Left kidney (tissue), 1 donor: ENCODE measurements at regions not wholly inside any gene's neighbourhood (a gene's known extent, or its start where the extent isn't known, plus 50 kb on each side); places are given as distances from the start of the nearest gene placed in this dataset.
A peak's percentile ranks its signal among the peaks of the same experiment; 100 is the strongest.

Experiments
- DNase-seq: peaks from one replicate; pipeline ENCODE4 v3.0.0-alpha.2; 2013

DNA sequence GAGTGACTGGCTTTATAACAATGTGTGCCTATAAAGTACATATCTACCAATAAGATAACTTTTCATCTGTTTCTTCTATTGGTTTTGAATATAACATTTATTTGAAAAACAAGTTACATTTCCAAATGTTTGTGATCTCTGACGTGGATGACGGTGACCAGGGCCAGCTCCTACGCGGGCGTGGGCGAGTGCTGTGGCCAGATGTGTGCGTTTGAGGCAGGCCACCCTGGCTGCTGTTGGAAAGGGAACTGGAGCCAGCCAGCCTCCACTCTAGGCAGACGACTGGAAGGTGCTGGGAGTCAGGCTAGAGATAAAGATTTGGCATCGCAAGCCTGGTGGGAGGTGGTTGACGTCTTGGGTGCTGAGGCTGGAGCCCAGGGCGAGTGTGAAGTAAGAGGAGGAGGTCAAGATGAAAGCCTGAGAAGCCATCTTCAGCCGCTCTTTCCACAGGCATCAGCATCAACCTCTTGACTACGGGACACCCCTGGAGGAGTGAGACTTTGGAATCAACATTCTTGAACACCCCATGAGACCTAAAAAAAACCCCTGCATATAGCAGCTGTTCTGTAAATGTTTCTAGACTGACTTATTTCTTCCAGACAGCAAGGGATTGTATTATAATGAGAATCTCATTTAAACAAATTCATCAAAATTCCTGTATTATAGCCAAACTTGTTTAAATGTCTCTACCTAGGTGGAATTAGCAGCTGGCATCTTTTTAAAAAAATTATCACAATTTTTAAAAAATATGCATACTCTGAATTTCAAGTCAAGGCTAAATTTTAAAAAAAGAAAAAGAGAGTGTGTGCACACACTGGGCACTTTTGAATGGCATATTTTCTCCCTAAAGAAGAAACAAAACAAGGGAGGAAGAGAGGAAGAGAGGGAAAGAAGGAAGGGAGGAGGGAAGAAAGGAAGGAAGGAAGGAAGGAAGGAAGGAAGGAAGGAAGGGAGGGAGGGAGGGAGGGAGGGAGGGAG is 112.5 kb upstream of the SLC44A3 start:
- DNase-seq, result no peak

DNA sequence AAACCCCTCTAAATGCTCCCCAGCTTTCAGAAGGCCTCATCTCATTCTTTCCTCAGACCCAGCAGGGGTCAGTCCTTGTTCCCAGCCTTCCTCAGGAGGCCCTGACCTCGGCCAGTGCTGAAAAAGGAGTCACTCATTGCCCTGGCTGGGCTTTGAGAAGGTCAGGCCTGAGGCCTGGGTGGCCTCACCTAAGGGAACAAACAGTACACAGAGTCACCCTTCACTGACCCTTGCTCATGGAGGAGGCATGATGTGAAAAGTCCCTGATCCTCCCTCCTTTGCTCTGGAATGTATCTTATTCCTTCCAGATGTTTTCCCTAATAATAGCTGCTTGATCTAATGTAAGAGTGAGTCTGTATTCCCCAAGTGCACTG is 117.7 kb upstream of the SLC44A3 start:
- no peak for DNase-seq

DNA sequence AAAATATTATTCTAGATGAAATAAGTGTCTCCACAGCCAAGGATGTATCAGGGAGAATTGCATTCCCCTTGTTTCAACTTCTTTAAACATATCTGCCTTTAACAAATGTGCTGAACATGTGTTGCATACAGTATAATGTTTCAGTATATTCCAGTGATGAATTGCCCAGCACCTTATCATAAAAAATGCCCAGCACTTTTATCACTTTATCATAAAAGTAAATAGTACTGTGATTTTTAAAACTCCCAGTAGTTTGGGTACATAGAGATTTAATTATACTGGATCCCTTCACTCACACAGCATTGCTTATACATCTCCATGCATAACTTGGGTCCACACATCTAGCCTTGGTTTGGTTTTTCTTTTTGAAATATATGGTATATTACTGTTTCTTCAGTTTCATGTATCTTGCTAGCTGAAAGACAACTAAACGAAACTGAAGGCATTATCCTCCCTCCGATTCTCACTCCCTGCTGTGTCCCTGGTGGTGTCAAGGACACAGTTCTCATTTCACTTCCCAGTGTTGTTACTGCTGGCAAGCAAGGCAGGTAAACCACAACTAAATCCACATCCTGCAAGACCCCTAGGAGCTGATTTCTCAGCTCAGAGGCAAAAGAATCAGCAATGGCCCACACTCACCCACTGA is 118.2 kb upstream of the SLC44A3 start:
- DNase-seq, result no peak

DNA sequence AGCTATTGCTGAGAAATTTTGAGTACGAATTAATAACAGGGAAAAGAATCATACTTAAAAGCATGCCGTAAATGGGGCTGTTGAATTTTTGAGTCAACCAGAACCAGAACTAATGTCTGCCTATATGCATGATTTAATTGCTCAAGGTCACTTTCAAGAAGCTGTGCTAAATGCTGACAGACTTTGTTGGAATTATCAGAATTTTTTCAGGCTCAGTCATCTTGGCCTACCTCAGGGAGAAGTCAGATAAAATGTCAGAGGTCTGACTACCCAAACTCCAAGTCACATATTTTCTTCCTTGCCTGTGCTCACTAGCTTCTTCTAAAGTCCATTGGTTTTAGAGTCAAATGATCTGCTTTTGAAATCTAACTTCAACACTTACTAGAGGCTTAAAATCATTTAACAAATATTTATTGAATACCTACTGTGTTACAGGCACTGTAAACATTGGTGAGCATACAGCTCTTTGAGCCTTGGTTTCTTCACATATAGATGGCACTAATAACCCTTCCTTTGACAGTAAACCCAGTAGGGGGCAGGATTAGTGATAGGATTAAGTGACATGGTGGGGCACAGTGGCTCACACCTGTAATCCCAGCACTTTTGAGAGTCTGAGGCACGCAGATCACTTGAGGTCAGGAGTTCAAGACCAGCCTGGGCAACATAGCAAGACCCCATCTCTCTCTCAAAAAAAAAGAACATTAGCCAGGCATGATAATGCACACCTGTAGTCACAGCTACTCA is 121.2 kb upstream of the SLC44A3 start:
- DNase-seq, result no peak

DNA sequence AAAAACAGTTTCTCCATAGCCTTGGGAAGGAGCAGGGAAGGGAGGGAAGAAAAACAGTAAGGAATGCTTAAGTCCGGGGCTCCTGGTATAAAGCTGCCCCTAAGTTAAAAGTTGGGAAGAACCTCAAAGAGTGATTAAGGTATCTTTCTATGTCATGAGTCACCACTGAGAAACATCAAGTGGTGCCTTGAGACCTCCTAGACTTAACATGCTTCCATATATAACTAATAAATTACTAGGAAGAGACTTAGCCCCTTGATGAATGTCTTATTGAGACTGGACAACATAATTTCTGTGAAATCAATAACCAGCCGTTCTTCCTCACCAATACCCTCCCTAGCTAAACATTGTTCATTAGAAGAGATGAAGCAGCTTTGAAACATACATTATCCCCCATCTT is 121.8 kb upstream of the SLC44A3 start:
- DNase-seq, result no peak

DNA sequence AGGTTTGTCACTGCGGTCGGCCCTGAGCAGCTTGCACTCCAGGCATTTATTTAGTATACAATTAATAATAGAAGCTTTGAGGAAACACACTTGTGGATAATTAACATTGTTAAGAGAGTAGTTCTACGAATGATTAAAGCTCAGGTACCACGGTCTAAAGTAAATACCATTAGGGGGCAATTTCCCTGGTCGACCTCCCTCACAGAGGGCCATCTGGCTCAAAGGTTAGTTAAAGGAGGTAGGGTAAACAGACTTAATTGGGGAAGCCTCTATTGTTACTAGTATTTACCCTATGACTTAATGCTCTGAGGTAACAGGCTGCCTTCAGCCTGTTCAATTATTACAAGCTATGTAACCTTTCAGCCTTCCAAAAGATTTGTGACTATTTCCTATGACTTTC is 122.3 kb upstream of the SLC44A3 start:
- no peak for DNase-seq

DNA sequence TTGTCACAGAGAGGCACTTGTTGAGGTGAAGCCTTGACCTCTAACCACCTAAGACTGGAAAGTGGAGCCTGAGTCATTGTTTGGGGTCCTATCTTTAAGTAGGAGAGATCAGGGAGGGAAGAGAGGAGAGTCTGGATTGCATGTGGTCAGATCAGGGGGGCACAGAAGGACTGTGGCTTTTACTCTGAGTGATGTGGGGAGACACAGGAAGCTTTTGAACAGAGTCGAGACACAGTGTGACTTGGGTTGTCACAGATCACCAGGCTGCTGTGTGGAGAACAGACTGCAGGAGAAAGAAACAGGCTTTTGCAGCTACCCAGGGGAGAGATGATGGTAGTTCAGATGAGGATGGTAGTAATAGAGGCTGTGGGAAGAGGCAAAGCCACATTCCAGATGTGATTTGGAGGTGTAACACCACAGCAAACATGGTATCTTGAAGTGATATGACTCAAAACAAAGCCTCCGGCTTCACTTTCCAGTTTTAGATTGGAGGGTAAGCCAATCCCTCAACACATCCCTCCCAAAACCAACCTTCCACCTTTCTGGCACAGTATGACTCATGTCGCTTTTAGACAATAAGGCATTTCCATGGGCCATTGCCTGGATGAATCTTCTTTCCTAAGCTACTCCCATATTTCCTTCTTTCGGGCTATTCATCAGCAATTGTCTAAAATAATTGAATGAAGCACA is 125.8 kb upstream of the SLC44A3 start:
- no peak for DNase-seq

DNA sequence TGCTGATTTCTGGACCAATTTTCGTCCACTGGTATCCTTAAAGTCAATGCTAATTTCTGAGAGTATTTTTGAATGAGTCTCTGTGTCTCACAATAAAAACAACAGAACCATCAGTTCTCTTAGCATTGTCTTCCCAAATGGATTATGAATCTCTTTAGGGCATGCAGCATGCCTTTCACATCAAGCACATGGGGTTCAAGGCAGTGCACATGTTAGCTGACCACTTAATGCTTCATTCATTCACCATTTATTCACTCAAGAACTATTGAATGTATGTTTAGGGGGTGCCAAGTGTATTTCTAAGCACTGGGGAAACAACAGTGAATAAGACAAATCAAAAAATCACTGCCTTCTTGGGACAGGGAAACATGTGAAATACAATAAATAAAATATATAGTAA is 126.7 kb upstream of the SLC44A3 start:
- DNase-seq, result no peak

DNA sequence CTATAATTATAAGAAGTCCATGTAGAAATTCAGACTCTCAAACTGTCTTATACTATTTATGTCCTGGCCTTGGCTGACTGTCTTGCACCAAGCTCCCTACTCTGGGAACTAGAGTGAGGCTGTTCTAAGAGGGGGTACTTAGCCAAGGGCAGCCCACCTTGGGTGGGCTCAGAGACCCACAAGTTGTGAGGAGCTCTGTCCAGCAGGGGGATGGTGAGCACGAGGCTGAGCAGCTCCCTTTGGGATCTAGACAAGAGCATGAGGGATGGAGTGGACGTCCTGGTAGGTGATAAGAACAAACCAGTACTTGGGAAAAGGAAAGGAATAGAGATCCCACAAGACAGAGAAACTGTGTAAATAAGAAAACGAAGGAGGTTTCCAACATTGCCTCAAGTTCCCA is 127.1 kb upstream of the SLC44A3 start:
- no peak for DNase-seq

DNA sequence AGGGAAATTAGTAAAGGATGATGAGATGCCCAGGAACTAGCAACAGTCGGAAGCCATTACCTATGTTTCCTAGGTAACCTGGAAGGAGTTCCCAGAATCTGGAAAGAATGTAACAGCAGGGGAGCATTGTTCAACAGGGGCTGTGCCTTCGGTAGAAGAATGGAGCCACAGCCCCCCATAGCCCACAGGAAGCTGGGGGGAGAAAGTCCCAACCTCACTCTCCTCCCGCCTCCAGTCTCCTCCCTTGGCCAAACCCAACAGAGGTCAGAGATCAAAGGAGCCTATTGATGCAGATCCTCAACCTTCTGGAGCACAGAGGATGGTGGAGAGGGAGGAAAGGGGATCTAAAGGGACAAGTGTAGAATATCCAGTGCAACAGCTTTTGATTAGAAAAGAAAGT is 131.5 kb upstream of the SLC44A3 start:
- DNase-seq, result no peak

DNA sequence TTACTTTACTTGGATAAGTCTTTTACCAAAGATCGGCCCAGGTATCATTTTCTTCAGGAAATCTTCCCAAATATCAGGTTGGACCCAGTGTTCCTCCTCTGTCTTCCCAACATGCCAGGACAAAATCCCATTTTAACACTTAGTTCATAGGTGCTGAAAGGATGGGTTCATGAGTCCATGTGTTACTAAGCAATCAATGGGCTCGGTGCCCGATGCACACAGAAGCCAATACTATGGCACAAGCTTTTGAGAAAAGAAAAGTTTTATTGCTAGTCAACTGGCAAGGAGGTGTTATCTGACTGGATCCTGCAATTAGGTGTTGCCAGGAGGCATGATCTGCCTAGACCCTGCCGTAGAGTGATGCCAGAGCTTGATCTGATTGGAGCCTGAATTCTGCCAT is 133.3 kb upstream of the SLC44A3 start:
- DNase-seq, result no peak

DNA sequence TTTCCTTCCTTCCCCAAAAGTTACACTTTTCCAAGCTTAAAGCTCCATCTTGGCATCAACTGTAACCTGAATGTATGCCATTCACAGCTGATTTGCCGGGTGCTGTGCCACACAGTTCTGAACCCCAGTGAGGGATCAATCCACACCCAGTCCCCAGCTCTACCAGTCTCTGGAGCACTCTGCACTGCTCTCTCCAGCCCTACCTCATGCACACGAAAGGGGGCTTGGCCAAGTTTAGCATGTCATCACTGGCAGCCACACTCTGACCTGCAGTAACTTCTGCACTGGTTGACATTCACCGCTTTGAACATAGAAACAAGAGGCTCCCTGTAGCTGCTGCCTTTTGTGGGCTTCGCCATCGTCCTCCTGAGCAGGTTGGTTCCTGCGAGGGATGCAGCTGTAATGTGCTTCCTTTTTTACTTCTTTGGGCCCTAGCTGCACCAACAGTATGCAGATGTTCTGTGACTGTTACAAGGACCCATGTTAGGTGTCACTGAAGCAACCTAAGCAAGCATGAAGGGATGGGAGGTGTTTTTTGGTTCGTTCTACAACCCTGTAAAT is 135.4 kb upstream of the SLC44A3 start:
- DNase-seq, result no peak

DNA sequence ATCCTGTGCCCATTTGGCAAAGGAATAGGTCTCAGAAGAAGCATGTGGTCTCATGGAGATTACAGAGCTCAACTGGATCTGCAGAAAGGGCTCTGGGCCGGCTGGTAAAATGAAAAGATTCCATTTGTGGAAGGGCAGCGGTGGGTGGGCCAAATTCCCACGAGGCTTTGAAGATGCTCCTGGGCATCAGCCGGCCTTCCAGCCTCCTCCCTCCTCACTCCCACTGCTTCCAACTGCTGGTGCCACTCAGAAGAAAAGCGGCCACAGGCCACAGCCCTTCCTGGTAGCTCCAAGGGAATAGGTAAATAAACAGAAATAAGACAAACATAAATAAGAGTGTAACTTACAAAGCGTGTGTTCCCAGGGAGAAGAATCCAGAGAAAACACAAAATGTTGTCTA is 136.3 kb upstream of the SLC44A3 start:
- no peak for DNase-seq

DNA sequence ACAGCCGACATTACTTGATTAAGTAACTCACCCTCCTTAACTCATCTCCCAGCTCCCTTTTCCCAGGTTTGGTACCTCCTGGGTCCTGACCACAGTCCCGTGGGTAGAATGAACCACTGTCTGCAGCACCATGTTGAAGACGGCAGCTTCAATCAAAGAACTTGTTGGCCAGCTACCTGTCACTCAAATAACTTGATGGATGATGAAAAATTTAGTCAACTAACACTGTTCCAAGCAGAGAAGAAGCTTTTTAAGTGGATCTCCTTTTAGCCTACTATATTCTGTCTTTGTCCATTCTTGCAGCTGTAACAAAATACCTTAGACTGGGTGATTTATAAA is 138.4 kb upstream of the F3 start:
- no peak for DNase-seq

DNA sequence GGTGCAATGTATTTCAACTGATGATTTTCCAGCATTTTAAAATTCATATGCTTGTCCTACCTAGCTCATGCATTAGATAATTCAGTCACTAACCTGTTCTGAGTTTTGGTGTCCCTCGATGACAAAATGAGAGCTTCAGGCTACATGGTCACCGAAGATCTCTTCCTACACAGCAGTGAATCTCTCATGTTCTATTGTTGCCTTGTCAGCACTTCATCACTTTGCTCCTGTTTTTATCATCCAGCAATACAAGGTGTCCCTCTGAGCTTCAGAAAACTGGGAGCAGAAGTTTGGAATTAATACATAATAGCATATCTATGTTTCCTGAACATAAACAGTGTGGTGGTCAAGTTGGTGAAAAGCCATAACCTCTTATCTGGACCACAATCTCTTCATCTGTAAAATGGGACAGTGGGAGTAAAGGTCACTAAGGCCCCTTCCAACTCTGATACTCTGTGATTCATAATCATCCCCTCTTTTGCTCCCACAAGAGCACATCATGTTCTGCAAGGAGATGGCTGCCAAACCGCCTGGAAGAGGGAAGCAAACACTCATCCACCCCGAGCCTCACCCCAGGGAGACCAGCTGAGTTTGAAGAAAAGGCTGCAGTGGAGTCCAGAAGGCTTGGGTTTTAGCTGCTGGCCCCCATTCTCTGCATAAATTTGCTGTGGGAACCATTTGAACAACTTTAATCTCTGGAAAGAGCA is 137.9 kb upstream of the F3 start:
- DNase-seq, result no peak

DNA sequence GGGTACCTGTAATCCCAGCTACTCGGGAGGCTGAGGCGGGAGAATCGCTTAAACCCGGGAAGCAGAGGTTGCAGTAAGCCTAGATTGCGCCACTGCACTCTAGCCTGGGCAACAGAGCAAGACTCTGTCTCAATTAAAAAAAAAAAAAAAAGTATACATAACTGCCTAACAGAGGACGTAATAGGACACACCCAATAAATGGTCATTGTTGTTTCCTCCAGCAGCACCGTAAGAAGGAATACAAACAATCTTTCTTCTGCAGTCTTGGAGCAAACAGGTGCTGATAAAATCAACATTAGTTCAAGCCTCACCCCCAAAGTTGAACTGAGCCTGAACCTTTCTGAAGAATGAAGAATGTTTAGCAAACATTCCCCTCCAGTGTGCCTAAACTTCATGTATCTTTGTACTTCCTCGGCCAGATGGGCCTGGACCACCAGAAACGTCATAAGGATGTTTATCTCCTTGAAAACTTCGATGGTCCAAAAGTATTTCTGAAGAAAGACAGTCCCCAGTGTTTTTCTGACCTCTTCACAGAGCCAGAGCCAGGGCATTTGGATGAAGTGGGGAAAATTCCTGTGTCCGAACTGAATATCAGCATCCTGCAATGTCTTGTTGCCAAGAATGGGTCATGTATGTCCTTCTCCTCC is 136.8 kb upstream of the F3 start:
- DNase-seq, result no peak

DNA sequence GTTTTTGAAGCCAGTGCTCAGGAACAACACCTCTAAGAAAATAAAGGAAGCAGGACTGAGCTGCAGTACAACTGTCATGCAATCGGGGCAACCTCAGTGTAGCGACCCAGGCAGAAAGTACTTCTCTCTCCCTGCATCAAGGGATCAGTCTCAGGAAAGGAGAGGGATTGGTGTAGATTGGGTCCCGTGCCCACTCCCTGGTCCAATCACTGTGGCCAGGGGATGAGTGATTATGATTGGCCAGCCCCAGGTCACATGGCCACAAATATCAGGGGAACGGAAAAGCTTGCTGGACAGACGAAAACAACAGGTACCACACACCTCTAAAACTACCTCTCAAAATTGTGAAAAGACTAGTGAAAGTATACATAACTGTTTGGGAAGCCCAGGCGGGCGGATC is 136.2 kb upstream of the F3 start:
- DNase-seq, result no peak

DNA sequence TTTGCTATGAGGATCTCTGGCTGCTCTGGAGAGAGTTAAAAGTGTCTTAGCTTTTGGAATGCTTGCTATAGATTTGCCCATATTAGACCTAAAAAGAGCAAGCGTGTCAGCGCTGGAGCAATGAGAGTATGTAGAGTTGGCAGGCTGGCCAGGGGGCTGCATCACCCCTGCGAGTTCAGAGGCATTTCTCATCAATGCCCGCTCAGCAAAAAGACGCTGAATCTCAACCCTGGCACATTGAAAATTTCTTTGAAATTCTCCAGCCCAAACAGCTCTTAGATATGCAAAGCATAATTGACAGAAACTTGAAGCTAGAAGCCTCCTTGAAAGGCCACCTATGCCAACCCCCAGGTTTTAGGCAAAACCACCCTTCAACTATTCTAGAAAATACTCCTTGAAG is 135.5 kb upstream of the F3 start:
- DNase-seq, result no peak

DNA sequence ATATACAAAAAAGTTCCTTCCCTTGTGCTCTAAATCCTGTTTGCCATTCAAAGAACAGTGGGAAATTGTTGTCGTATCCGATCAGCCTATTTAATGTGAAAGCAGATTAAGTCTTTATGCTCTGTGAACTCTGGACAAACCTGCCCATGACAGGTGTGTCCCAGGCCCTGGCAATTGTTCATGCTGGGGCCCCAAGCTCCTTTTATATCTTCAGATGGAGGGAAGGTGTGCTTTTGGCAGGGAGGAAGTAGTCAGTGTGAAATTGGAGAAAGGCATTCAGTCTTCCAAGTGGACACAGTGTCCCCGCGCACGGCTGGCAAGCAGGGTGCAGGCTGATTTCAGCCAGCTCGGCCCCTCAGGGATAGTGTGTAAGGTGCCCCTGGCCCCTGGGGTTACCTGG is 135.1 kb upstream of the F3 start:
- peak; percentile 24 for DNase-seq

DNA sequence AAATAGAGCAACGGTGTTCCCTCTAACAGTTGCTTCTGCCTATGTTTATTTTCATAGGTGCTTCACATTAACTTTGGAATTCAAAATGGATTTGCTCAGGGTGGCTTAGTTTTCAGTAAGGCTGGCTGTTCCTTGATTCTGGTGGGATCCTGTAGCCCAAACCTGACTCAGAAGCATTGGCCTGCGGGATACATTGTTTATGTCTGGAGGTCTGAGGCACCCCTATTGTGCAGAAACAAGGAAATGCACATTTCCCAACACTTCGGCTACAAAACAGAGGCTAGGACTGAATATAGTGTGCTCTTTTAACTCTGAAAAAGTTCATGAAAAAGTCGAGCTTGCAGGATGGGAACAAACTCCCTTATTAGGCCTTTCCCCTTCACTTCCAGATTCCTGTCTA is 133.8 kb upstream of the F3 start:
- DNase-seq, result no peak

DNA sequence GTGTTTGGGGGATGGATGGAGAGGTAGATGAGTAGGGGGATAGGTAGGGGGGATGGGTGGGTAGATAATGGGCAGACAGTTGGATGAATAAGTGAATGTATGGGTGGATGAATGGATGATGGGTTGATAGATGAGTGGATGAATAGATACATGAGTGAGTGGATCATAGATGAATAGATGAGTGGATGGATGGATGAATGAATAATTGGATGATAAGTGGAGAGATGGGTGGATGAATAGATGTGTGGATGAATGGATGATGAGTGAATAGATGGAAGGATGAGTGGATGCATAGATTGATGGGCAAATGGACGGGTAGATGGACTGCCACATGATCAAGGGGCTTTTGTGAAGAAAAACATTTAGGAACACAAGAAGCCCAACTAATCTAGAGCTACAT is 133.3 kb upstream of the F3 start:
- no peak for DNase-seq
